RPMI7951 (cell line): ENCODE measurements at regions not wholly inside any gene's neighbourhood (a gene's known extent, or its start where the extent isn't known, plus 50 kb on each side); places are given as distances from the start of the nearest gene placed in this dataset.
A peak's percentile ranks its signal among the peaks of the same experiment; 100 is the strongest.

Experiments
- DNase-seq: peaks from one replicate; pipeline ENCODE4 v3.0.0-alpha.2; 2012; ENCODE audit warnings: low read depth

- DNase-seq = peak; percentile 59
Observed at GRCh38 chr9:79012561-79012960, 559.2 kb upstream of the TLE4 start.

GRCh38 chr9:79013715-79014610, 557.8 kb upstream of the TLE4 start:
- peak; percentile 49 for DNase-seq

GRCh38 chr9:79014929-79015699, 556.7 kb upstream of the TLE4 start:
- DNase-seq = no peak

GRCh38 chr9:79015951-79016350, 555.8 kb upstream of the TLE4 start:
- no peak for DNase-seq

- DNase-seq = peak; percentile 71
Observed at GRCh38 chr9:79020276-79020675, 551.5 kb upstream of the TLE4 start.

GRCh38 chr9:79021084-79021483, 550.7 kb upstream of the TLE4 start:
- DNase-seq = no peak

GRCh38 chr9:79023134-79023580, 548.6 kb upstream of the TLE4 start:
- peak; percentile 90 for DNase-seq

GRCh38 chr9:79026316-79026715, 545.4 kb upstream of the TLE4 start:
- peak; percentile 27 for DNase-seq

GRCh38 chr9:79028101-79028500, 543.7 kb upstream of the TLE4 start:
- peak; percentile 47 for DNase-seq

- DNase-seq = no peak
Observed at GRCh38 chr9:79034583-79034982, 537.2 kb upstream of the TLE4 start.

- no peak for DNase-seq
Observed at GRCh38 chr9:79037338-79037737, 534.4 kb upstream of the TLE4 start.

GRCh38 chr9:79040671-79041070, 531.1 kb upstream of the TLE4 start:
- DNase-seq = no peak

GRCh38 chr9:79041266-79041665, 530.5 kb upstream of the TLE4 start:
- no peak for DNase-seq

- DNase-seq = no peak
Observed at GRCh38 chr9:79043916-79044315, 527.8 kb upstream of the TLE4 start.

- DNase-seq = no peak
Observed at GRCh38 chr9:79046401-79046800, 525.4 kb upstream of the TLE4 start.

GRCh38 chr9:79049371-79049770, 522.4 kb upstream of the TLE4 start:
- peak; percentile 68 for DNase-seq

GRCh38 chr9:79053598-79053997, 518.2 kb upstream of the TLE4 start:
- DNase-seq = peak; percentile 51

- DNase-seq = peak; percentile 36
Observed at GRCh38 chr9:79054500-79054899, 517.3 kb upstream of the TLE4 start.

- DNase-seq = no peak
Observed at GRCh38 chr9:79056041-79056440, 515.7 kb upstream of the TLE4 start.

GRCh38 chr9:79057576-79057975, 514.2 kb upstream of the TLE4 start:
- DNase-seq = no peak

GRCh38 chr9:79060766-79061165, 511.0 kb upstream of the TLE4 start:
- DNase-seq = peak; percentile 25

- DNase-seq = peak; percentile 72
Observed at GRCh38 chr9:79061752-79062616, 509.8 kb upstream of the TLE4 start.
